NCI-H2227 treated with DMSO at 0.1 percent for 48 hours (cell line): ENCODE measurements at regions not wholly inside any gene's neighbourhood (a gene's known extent, or its start where the extent isn't known, plus 50 kb on each side); places are given as distances from the start of the nearest gene placed in this dataset.
A peak's percentile ranks its signal among the peaks of the same experiment; 100 is the strongest.

Source experiments
- DNase-seq: peaks from one replicate; lab custom pipeline; 2025; lab: John Stamatoyannopoulos, UW

DNA sequence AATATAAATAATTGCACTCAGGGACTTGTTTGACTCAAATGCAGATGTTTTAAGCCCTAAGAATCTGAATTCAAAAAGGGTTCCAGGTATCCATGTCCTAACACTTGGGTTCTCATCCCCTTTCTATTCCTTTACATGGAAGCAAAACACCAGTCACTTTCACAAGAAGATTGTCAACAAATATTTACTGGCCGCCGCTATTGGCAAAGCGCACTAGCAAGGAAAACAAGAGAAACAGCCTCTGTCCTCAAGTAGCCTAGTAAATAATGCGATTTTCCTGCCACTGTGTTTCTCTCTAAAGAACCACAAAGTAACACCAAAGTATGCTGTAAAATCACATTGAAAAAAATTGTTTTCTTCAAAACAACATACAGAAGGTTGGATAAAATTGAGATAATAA is 66.7 kb upstream of the EZH2 start:
- DNase-seq, result no peak

DNA sequence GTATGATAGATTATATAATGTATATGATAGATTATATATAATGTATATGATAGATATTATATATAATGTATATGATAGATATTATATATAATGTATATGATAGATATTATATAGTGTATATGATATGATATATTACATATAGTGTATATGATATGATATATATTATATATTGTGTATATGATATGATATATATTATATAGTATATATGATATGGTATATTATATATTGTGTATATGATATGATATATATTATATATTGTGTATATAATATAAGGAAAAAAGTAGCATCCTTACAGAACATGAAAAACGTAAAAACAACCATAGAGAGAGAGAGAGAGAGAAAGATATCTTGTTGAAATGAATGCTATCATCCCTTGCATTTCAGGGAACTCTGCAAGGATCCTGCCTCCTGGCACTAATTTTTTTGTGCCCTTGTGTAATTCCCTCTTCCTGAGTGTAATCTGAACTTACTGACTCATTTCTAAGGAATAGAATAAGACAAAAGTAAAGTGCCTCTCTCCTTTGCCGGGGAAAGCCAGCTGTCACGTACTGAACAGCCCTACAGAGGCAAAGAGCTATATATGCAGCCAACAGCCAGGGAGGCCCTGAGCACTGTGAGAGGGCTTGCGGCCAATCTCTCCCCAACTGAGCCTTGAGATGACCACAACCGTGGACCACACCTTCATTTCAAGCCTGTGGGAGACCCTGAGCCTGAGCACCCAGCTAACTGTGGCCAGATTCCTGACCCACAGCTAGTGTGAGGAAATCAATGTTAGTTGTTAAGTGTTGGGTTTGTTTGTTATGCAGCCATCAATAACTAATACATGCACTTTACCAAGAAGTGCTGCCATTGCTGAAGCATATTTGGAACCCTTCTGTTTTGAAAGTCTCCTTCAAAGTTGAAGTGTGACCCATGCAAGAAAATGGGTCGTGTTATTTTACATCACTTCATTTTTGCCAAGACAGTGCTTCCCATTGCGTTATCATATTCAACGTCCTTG is 61.1 kb upstream of the EZH2 start:
- no peak for DNase-seq

DNA sequence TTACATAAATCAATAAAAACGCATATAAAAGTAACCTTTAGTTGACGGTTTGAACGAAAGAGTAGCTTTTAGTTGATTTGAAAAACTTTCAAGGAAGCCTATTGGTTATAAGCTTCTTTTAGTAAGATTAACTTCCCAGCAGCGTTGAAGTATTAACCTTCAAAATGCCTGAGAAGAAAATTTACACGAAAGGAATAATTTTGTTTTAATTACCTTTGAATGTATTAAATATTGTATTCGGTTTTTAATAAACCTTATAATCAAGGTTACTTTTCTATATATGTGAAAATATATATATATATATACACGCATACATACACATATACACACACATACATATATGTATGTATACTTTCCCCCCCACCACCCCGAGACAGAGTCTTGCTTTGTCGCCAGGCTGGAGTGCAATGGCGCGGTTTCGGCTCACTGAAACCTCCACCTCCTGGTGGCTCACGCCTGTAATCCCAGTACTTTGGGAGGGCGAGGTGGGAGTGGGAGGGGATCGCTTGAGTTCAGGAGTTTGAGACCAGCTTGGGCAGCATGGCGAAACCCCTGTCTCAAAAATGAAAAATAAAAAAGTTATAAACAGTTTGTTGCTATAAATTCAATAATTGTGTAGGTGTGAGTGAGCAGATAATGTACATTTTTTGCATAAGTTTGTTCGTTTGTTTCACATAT is 57.6 kb upstream of the EZH2 start:
- peak; percentile 81 for DNase-seq

DNA sequence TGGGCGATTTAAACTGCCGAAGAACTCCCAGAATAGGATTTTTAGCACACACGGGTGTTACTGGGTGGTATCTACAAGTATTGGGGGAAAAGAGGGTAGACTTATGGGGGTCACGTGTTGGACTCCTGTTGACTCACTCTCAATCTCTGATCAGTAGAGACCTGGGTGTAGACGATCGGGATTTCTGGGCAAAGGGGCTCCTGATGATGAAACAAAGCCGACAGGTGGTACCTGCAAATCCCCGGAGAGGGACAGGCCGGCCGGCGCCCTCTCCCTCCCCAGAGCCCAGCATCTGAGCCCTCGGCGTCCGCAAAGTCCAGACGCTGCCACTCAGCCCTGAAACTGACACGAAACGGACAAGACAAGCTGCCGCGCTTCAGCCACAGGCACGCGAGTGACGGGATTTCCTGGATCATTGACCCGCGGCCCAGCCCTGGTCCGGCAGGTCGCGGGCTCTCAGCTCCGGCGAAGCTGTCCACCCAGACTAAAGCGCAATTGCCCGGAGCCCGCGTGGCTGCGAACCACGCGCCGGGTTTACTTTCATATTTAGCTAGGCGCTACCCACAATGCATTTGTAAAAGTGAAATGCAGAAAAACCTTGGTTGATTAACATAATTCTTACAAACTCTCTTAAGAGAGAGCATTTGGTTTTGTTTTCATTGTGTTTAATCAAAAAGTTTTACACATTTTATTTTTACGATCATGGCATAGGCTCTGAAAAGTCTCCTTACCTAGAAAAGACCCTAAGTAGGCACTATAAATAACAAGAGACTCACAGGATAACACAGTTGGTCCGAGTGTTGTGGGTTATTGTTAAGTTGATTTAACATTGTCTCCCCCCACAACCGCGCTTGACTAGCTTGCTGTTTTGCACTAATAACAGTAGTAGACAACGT is 56.9 kb upstream of the EZH2 start:
- DNase-seq, result peak; percentile 97

DNA sequence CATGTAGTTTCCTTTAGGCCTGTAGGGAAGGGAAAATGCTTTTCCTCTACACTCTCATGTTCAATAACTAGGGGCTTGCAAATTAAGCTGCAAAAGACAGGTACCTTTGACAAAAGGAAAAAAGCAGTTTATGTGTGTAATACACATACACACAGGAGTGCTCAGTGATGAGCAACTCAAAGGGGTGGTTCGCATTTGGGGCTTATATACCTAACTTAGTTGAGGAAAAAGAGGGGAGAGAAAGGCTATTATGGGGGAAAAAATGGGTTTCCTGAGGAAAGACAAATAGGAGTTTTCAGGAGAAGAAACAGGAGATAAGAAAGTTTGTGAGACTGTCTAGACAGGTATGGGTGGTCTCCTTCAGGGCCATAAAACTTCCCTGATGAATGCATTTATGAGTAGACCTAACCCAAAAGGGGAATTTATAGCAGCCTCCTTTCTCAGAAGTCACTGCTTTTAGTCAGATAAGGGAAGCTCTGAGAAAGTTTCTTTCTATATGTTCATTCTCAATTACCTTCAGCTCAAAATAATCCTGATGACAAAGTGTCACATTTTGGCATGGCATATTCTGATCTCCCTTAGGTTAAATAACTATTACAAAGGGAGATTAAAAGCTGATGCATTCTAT is 55.2 kb upstream of the EZH2 start:
- no peak for DNase-seq

DNA sequence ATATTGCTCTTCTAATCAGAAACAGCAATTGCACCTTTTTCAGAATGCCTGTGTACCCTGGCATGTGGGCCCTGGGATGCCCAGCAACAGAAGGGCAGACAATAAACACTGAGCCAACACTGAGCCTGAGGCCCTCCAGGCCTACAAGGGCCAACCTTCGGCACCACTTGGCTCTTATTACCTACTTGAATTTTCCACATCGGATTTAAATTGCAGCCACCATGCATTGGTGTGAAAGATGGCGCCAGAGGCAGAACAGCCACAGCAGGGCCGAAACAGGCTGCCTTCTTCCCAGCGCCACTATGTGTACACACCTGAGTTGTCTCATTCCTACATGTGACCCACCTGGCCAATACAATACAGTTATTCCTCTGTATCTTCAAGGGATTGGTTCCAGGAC is 51.4 kb upstream of the EZH2 start:
- no peak for DNase-seq
